ENCODE measurements at regions not wholly inside any gene's neighbourhood (a gene's known extent, or its start where the extent isn't known, plus 50 kb on each side); places are given as distances from the start of the nearest gene placed in this dataset.

GRCh38 chr18:8948471-8949149, 153.9 kb upstream of the NDUFV2 start:
- no peak overlapping the region for H3K4me3 ChIP-seq (replicated peaks; ENCODE audit: insufficient read depth, low read length)
- TF ChIP-seq, protein P1, sequence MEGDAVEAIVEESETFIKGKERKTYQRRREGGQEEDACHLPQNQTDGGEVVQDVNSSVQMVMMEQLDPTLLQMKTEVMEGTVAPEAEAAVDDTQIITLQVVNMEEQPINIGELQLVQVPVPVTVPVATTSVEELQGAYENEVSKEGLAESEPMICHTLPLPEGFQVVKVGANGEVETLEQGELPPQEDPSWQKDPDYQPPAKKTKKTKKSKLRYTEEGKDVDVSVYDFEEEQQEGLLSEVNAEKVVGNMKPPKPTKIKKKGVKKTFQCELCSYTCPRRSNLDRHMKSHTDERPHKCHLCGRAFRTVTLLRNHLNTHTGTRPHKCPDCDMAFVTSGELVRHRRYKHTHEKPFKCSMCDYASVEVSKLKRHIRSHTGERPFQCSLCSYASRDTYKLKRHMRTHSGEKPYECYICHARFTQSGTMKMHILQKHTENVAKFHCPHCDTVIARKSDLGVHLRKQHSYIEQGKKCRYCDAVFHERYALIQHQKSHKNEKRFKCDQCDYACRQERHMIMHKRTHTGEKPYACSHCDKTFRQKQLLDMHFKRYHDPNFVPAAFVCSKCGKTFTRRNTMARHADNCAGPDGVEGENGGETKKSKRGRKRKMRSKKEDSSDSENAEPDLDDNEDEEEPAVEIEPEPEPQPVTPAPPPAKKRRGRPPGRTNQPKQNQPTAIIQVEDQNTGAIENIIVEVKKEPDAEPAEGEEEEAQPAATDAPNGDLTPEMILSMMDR (IDR thresholded peaks at IDR 0.05; ENCODE audit: insufficient read depth, low read length) = no peak
- TF ChIP-seq, protein P2, sequence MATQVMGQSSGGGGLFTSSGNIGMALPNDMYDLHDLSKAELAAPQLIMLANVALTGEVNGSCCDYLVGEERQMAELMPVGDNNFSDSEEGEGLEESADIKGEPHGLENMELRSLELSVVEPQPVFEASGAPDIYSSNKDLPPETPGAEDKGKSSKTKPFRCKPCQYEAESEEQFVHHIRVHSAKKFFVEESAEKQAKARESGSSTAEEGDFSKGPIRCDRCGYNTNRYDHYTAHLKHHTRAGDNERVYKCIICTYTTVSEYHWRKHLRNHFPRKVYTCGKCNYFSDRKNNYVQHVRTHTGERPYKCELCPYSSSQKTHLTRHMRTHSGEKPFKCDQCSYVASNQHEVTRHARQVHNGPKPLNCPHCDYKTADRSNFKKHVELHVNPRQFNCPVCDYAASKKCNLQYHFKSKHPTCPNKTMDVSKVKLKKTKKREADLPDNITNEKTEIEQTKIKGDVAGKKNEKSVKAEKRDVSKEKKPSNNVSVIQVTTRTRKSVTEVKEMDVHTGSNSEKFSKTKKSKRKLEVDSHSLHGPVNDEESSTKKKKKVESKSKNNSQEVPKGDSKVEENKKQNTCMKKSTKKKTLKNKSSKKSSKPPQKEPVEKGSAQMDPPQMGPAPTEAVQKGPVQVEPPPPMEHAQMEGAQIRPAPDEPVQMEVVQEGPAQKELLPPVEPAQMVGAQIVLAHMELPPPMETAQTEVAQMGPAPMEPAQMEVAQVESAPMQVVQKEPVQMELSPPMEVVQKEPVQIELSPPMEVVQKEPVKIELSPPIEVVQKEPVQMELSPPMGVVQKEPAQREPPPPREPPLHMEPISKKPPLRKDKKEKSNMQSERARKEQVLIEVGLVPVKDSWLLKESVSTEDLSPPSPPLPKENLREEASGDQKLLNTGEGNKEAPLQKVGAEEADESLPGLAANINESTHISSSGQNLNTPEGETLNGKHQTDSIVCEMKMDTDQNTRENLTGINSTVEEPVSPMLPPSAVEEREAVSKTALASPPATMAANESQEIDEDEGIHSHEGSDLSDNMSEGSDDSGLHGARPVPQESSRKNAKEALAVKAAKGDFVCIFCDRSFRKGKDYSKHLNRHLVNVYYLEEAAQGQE (IDR thresholded peaks at IDR 0.05; ENCODE audit: insufficient replicate concordance, low read depth) = no peak
- no peak for TF ChIP-seq GABPA (IDR thresholded peaks at IDR 0.05; ENCODE audit: low read depth)
- no peak for TF ChIP-seq SPI1 (IDR thresholded peaks at IDR 0.05; ENCODE audit: borderline replicate concordance, low read depth)
- TF ChIP-seq POLR2AphosphoS5 (IDR thresholded peaks at IDR 0.05; ENCODE audit: low read depth) = no peak
- no peak overlapping the region for H3K27ac ChIP-seq (replicated peaks)
- DNase-seq (ENCODE audit: low read depth in 1 of 2, low spot score in 1 of 2) = no peak
- no peaks in the 10 kb centered on the region for H3K27me3 ChIP-seq (ENCODE audit: insufficient read depth, poor library complexity, severe bottlenecking)

- Histone ChIP-seq H3K27ac (replicated peaks) (no peak overlapping the region), H3K27me3 (ENCODE audit: insufficient read depth, poor library complexity, severe bottlenecking) (no peaks in the 10 kb centered on the region), H3K4me3 (replicated peaks; ENCODE audit: insufficient read depth, low read length) (no peak overlapping the region)
- TF ChIP-seq, protein P2 (IDR thresholded peaks at IDR 0.05; ENCODE audit: insufficient replicate concordance, low read depth) = no peak
- no peak for TF ChIP-seq SPI1 (IDR thresholded peaks at IDR 0.05; ENCODE audit: borderline replicate concordance, low read depth)
- TF ChIP-seq, protein P1 (IDR thresholded peaks at IDR 0.05; ENCODE audit: insufficient read depth, low read length) = no peak
- TF ChIP-seq POLR2AphosphoS5 (IDR thresholded peaks at IDR 0.05; ENCODE audit: low read depth) = no peak
- no peak for TF ChIP-seq GABPA (IDR thresholded peaks at IDR 0.05; ENCODE audit: low read depth)
- no peak for DNase-seq (ENCODE audit: low read depth in 1 of 2, low spot score in 1 of 2)
Measured at GRCh38 chr18:8949206-8949605, 153.3 kb upstream of the NDUFV2 start.

GRCh38 chr18:8951491-8951890, 151.0 kb upstream of the NDUFV2 start:
- no peak overlapping the region for H3K27ac ChIP-seq (replicated peaks)
- no peak overlapping the region for H3K4me3 ChIP-seq (replicated peaks; ENCODE audit: insufficient read depth, low read length)
- TF ChIP-seq, protein P2 (IDR thresholded peaks at IDR 0.05; ENCODE audit: insufficient replicate concordance, low read depth) = no peak
- TF ChIP-seq SPI1 (IDR thresholded peaks at IDR 0.05; ENCODE audit: borderline replicate concordance, low read depth) = no peak
- no peak for TF ChIP-seq POLR2AphosphoS5 (IDR thresholded peaks at IDR 0.05; ENCODE audit: low read depth)
- TF ChIP-seq GABPA (IDR thresholded peaks at IDR 0.05; ENCODE audit: low read depth) = no peak
- TF ChIP-seq, protein P1 (IDR thresholded peaks at IDR 0.05; ENCODE audit: insufficient read depth, low read length) = no peak
- H3K27me3 ChIP-seq (ENCODE audit: insufficient read depth, poor library complexity, severe bottlenecking) = peaks cover under 1% of the 10 kb centered on the region
- DNase-seq (ENCODE audit: low read depth in 1 of 2, low spot score in 1 of 2) = no peak

Data from HL-60 (cell line).